ENCODE measurements at regions not wholly inside any gene's neighbourhood (a gene's known extent, or its start where the extent isn't known, plus 50 kb on each side); places are given as distances from the start of the nearest gene placed in this dataset.

DNA sequence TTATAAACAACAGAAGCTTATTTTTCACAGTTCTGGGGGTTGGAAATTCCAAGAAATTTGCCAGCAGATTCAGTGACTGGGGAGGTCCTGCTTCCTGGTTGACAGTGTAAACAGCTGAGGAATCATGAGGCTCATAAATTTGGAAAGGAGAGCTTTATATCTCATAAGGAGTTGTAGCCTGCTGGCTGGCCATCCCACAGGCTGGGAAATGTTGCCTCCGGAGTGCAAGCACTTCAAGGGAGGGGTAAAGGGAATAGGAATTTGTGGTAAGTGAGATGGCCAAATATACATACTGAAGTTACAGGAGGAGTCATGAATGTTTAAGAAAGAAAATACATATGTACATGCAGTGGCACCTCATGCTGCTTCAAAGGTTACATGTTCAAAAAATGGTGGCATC is 217.2 kb upstream of the CBLB start:
- DNase-seq (ENCODE audit: low spot score) = no peak
- H3K27ac ChIP-seq (replicated peaks; ENCODE audit: low read length) = no peak overlapping the region

GRCh38 chr3:106086636-106087035 is 217.8 kb upstream of the CBLB start:
- Histone ChIP-seq H2BK15ac (ENCODE audit: low read length) (no peak overlapping the region), H4K91ac (ENCODE audit: low read depth, low read length, poor library complexity) (no peak overlapping the region), H3K27me3 (ENCODE audit: control insufficient read depth in 3 of 3, insufficient read depth in 3 of 3, low read depth in 1 of 3, low read length in 3 of 3) (no peaks in the 10 kb centered on the region), H3K4me1 (ENCODE audit: control insufficient read depth in 2 of 2, insufficient read depth in 1 of 2, low read depth in 1 of 2, low read length in 2 of 2) (no peaks in the 10 kb centered on the region), H4K8ac (ENCODE audit: low read depth, low read length) (no peak overlapping the region), H3K9ac (ENCODE audit: low read depth, low read length, poor library complexity) (no peak overlapping the region), H3K4ac (ENCODE audit: low read length) (no peak overlapping the region), H3K18ac (ENCODE audit: low read length) (no peak overlapping the region), H3K4me2 (ENCODE audit: insufficient read depth, low read length, poor library complexity, severe bottlenecking) (no peak overlapping the region), H3K79me1 (ENCODE audit: low read depth, low read length) (no peaks in the 10 kb centered on the region), H2AK5ac (ENCODE audit: low read depth, low read length) (no peak overlapping the region), H2BK5ac (ENCODE audit: low read length) (no peak overlapping the region), H2BK120ac (ENCODE audit: low read depth, low read length) (no peak overlapping the region), H2AFZ (ENCODE audit: low read length) (no peak overlapping the region), H3K4me3 (ENCODE audit: low read length in 2 of 2) (no peak overlapping the region), H3K36me3 (replicated peaks in 1 of 2; ENCODE audit: control insufficient read depth in 2 of 2, insufficient read depth in 2 of 2, low read length in 2 of 2) (no peaks in the 10 kb centered on the region), H2BK12ac (ENCODE audit: low read length) (no peak overlapping the region), H3K14ac (ENCODE audit: low read length) (no peak overlapping the region), H3K27ac (replicated peaks; ENCODE audit: low read length) (no peak overlapping the region), H3K9me3 (replicated peaks in 1 of 2; ENCODE audit: control insufficient read depth in 2 of 2, insufficient read depth in 1 of 2, low read depth in 1 of 2, low read length in 2 of 2) (peaks cover 0 to 1% of the 10 kb centered on the region in 2 donors), H3K23ac (ENCODE audit: low read depth, low read length, poor library complexity) (no peak overlapping the region)
- no peak for DNase-seq (ENCODE audit: low spot score)
- WGBS, 2 donors (ENCODE audit: extremely low coverage in 2 of 2, insufficient read length in 2 of 2, insufficient replicate concordance in 1 of 2) = no CpG with 5 or more reads among the region's 4 CpGs

More for the DNA sequence above, 217.2 kb upstream of the CBLB start:
- H2BK15ac ChIP-seq (ENCODE audit: low read length) = no peak overlapping the region
- H2BK120ac ChIP-seq (ENCODE audit: low read depth, low read length) = no peak overlapping the region
- no peak overlapping the region for H3K18ac ChIP-seq (ENCODE audit: low read length)
- no peak overlapping the region for H2BK12ac ChIP-seq (ENCODE audit: low read length)
- H3K4me1 ChIP-seq (ENCODE audit: control insufficient read depth in 2 of 2, insufficient read depth in 1 of 2, low read depth in 1 of 2, low read length in 2 of 2) = no peaks in the 10 kb centered on the region
- H3K79me1 ChIP-seq (ENCODE audit: low read depth, low read length) = no peaks in the 10 kb centered on the region
- no peak overlapping the region for H3K14ac ChIP-seq (ENCODE audit: low read length)
- WGBS, 2 donors (ENCODE audit: extremely low coverage in 2 of 2, insufficient read length in 2 of 2, insufficient replicate concordance in 1 of 2) = no CpG with 5 or more reads among the region's 1 CpG
- no peak overlapping the region for H3K4me3 ChIP-seq (ENCODE audit: low read length in 2 of 2)
- no peaks in the 10 kb centered on the region for H3K27me3 ChIP-seq (ENCODE audit: control insufficient read depth in 3 of 3, insufficient read depth in 3 of 3, low read depth in 1 of 3, low read length in 3 of 3)
- no peak overlapping the region for H2AFZ ChIP-seq (ENCODE audit: low read length)
- no peak overlapping the region for H3K23ac ChIP-seq (ENCODE audit: low read depth, low read length, poor library complexity)
- H4K8ac ChIP-seq (ENCODE audit: low read depth, low read length) = no peak overlapping the region
- no peak overlapping the region for H2BK5ac ChIP-seq (ENCODE audit: low read length)
- H3K9me3 ChIP-seq (replicated peaks in 1 of 2; ENCODE audit: control insufficient read depth in 2 of 2, insufficient read depth in 1 of 2, low read depth in 1 of 2, low read length in 2 of 2) = peaks cover 0 to 1% of the 10 kb centered on the region in 2 donors
- H3K4me2 ChIP-seq (ENCODE audit: insufficient read depth, low read length, poor library complexity, severe bottlenecking) = no peak overlapping the region
- no peak overlapping the region for H2AK5ac ChIP-seq (ENCODE audit: low read depth, low read length)
- no peak overlapping the region for H3K9ac ChIP-seq (ENCODE audit: low read depth, low read length, poor library complexity)
- H4K91ac ChIP-seq (ENCODE audit: low read depth, low read length, poor library complexity) = no peak overlapping the region
- H3K4ac ChIP-seq (ENCODE audit: low read length) = no peak overlapping the region
- no peaks in the 10 kb centered on the region for H3K36me3 ChIP-seq (replicated peaks in 1 of 2; ENCODE audit: control insufficient read depth in 2 of 2, insufficient read depth in 2 of 2, low read length in 2 of 2)

DNA sequence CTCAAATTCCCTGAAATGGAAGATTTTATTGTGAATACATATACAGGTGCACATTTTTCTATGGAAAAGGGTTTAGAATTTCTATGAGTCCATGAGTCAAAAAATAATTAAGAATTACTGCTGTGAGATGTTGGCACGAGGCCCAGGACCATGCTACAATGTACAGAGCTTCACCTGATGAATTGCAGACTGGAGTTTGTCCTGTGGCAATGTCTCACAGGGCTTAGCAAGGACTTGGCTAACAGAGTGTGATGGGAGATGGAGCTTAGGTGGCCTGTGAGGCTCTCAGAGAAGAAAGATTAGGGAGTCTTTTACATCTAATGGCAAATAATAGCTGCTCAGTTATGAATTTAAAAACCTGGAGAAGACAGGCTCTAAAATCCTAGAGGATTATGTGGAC is 219.5 kb upstream of the CBLB start:
- H3K79me1 ChIP-seq (ENCODE audit: low read depth, low read length) = no peaks in the 10 kb centered on the region
- DNase-seq (ENCODE audit: low spot score) = no peak
- peaks cover 0 to 1% of the 10 kb centered on the region in 2 donors for H3K9me3 ChIP-seq (replicated peaks in 1 of 2; ENCODE audit: control insufficient read depth in 2 of 2, insufficient read depth in 1 of 2, low read depth in 1 of 2, low read length in 2 of 2)

DNA sequence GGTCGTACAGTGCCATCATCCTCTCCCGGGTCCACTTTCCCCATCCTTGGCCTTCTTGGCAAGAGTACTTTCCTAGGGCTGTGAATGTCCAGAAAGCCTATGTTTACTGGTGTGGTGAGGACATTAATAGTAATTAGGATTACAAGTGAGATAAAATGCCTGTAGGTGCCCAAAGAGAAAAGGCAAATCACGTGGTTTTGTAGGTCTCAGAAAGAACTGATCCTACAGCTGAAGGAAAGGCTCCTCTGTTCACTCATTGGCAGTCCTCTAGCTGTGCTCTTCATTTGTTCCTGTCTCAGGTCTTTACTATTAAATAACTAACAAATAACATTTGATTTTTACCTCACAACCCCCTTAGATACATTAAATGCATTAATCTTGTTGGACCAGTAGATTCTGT is 220.1 kb upstream of the CBLB start:
- Histone ChIP-seq H4K8ac (ENCODE audit: low read depth, low read length) (no peak overlapping the region), H3K23ac (ENCODE audit: low read depth, low read length, poor library complexity) (no peak overlapping the region), H3K36me3 (replicated peaks in 1 of 2; ENCODE audit: control insufficient read depth in 2 of 2, insufficient read depth in 2 of 2, low read length in 2 of 2) (no peaks in the 10 kb centered on the region), H4K91ac (ENCODE audit: low read depth, low read length, poor library complexity) (no peak overlapping the region), H3K79me1 (ENCODE audit: low read depth, low read length) (no peaks in the 10 kb centered on the region), H2AK5ac (ENCODE audit: low read depth, low read length) (no peak overlapping the region), H2BK5ac (ENCODE audit: low read length) (no peak overlapping the region), H2BK15ac (ENCODE audit: low read length) (no peak overlapping the region), H3K4ac (ENCODE audit: low read length) (no peak overlapping the region), H3K9ac (ENCODE audit: low read depth, low read length, poor library complexity) (no peak overlapping the region), H3K4me1 (ENCODE audit: control insufficient read depth in 2 of 2, insufficient read depth in 1 of 2, low read depth in 1 of 2, low read length in 2 of 2) (no peaks in the 10 kb centered on the region), H2AFZ (ENCODE audit: low read length) (no peak overlapping the region), H3K14ac (ENCODE audit: low read length) (no peak overlapping the region), H3K9me3 (replicated peaks in 1 of 2; ENCODE audit: control insufficient read depth in 2 of 2, insufficient read depth in 1 of 2, low read depth in 1 of 2, low read length in 2 of 2) (peaks cover 0 to 1% of the 10 kb centered on the region in 2 donors), H3K27ac (replicated peaks; ENCODE audit: low read length) (no peak overlapping the region), H2BK120ac (ENCODE audit: low read depth, low read length) (no peak overlapping the region), H3K27me3 (ENCODE audit: control insufficient read depth in 3 of 3, insufficient read depth in 3 of 3, low read depth in 1 of 3, low read length in 3 of 3) (no peaks in the 10 kb centered on the region), H3K4me3 (ENCODE audit: low read length in 2 of 2) (no peak overlapping the region), H3K18ac (ENCODE audit: low read length) (no peak overlapping the region), H3K4me2 (ENCODE audit: insufficient read depth, low read length, poor library complexity, severe bottlenecking) (no peak overlapping the region), H2BK12ac (ENCODE audit: low read length) (no peak overlapping the region)
- DNase-seq (ENCODE audit: low spot score) = no peak
- WGBS, 2 donors (ENCODE audit: extremely low coverage in 2 of 2, insufficient read length in 2 of 2, insufficient replicate concordance in 1 of 2) = no CpG with 5 or more reads among the region's 3 CpGs

More for the DNA sequence above, 219.5 kb upstream of the CBLB start:
- Histone ChIP-seq H3K36me3 (replicated peaks in 1 of 2; ENCODE audit: control insufficient read depth in 2 of 2, insufficient read depth in 2 of 2, low read length in 2 of 2) (no peaks in the 10 kb centered on the region), H3K4me1 (ENCODE audit: control insufficient read depth in 2 of 2, insufficient read depth in 1 of 2, low read depth in 1 of 2, low read length in 2 of 2) (no peaks in the 10 kb centered on the region), H3K27ac (replicated peaks; ENCODE audit: low read length) (no peak overlapping the region), H2AFZ (ENCODE audit: low read length) (no peak overlapping the region), H2BK120ac (ENCODE audit: low read depth, low read length) (no peak overlapping the region), H3K4me2 (ENCODE audit: insufficient read depth, low read length, poor library complexity, severe bottlenecking) (no peak overlapping the region), H4K91ac (ENCODE audit: low read depth, low read length, poor library complexity) (no peak overlapping the region), H2BK15ac (ENCODE audit: low read length) (no peak overlapping the region), H3K4ac (ENCODE audit: low read length) (no peak overlapping the region), H3K9ac (ENCODE audit: low read depth, low read length, poor library complexity) (no peak overlapping the region), H2BK12ac (ENCODE audit: low read length) (no peak overlapping the region), H3K18ac (ENCODE audit: low read length) (no peak overlapping the region), H3K14ac (ENCODE audit: low read length) (no peak overlapping the region), H3K27me3 (ENCODE audit: control insufficient read depth in 3 of 3, insufficient read depth in 3 of 3, low read depth in 1 of 3, low read length in 3 of 3) (no peaks in the 10 kb centered on the region), H2BK5ac (ENCODE audit: low read length) (no peak overlapping the region), H2AK5ac (ENCODE audit: low read depth, low read length) (no peak overlapping the region), H3K23ac (ENCODE audit: low read depth, low read length, poor library complexity) (no peak overlapping the region), H4K8ac (ENCODE audit: low read depth, low read length) (no peak overlapping the region), H3K4me3 (ENCODE audit: low read length in 2 of 2) (no peak overlapping the region)
- WGBS, 2 donors (ENCODE audit: extremely low coverage in 2 of 2, insufficient read length in 2 of 2, insufficient replicate concordance in 1 of 2) = no CpG with 5 or more reads among the region's 1 CpG

All from neuronal stem cell (in vitro differentiated cells).